ENCODE measurements at regions not wholly inside any gene's neighbourhood (a gene's known extent, or its start where the extent isn't known, plus 50 kb on each side); places are given as distances from the start of the nearest gene placed in this dataset.

DNA sequence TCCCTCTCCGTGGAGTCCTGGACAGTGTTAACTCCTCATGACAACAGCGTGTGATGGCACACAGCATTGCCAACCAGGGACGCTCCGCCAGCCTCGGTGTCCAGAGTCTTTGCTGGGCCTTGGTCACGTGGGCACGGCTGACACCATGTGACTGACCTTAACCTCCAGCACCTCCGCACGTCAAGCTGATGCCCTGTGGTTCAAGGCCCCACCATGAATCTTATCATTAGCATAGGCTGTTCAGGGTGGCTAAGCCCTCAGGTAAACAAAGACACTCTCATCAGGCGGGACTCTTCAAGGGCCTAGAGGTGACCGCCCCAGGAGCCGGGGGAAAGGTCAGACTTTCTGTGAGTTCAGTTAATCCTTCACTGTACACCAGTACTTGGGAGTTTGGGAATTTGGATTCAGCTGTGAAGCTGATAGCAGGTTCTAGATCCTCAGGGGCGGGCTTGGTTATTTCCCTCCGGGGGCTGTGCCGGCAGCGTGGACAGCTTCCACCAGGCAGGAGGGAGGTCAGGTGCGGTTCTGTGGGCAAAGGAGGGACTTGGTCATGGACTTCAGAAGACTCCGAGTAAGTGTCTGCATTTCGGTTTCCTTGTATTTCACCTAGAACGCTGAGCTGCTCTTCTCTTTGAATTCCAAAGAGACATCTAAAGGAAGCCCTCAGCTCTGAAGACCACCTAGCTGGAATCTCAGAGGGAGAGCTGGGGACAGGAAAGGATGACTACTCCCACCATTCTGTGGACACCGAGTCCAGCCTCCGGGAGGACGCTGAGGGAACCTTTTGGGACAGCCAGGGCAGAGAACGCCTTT, 195.5 kb upstream of the CIBAR2 start:
- peaks cover 15 to 94% (median 74%) of the 10 kb centered on the region in 5 donors for H3K4me1 ChIP-seq (ENCODE audit: control insufficient read depth in 5 of 5, insufficient read depth in 5 of 5, low read length in 5 of 5)
- peak overlapping the region; percentile 41 for H3K27ac ChIP-seq (ENCODE audit: low read depth, low read length)
- H3K36me3 ChIP-seq (ENCODE audit: control insufficient read depth in 5 of 5, insufficient read depth in 5 of 5, low read length in 5 of 5): no peaks in the 10 kb centered on the region
- no peaks in the 10 kb centered on the region for H3K27me3 ChIP-seq (ENCODE audit: control insufficient read depth in 5 of 5, insufficient read depth in 4 of 5, low read length in 5 of 5)
- no peak overlapping the region for H3K4me3 ChIP-seq (ENCODE audit: low read depth in 1 of 5, low read length in 5 of 5)
- H3K9me3 ChIP-seq (ENCODE audit: control insufficient read depth in 5 of 5, low read length in 5 of 5): no peaks in the 10 kb centered on the region
- H3K9ac ChIP-seq (ENCODE audit: low read length in 5 of 5): no peak overlapping the region

DNA sequence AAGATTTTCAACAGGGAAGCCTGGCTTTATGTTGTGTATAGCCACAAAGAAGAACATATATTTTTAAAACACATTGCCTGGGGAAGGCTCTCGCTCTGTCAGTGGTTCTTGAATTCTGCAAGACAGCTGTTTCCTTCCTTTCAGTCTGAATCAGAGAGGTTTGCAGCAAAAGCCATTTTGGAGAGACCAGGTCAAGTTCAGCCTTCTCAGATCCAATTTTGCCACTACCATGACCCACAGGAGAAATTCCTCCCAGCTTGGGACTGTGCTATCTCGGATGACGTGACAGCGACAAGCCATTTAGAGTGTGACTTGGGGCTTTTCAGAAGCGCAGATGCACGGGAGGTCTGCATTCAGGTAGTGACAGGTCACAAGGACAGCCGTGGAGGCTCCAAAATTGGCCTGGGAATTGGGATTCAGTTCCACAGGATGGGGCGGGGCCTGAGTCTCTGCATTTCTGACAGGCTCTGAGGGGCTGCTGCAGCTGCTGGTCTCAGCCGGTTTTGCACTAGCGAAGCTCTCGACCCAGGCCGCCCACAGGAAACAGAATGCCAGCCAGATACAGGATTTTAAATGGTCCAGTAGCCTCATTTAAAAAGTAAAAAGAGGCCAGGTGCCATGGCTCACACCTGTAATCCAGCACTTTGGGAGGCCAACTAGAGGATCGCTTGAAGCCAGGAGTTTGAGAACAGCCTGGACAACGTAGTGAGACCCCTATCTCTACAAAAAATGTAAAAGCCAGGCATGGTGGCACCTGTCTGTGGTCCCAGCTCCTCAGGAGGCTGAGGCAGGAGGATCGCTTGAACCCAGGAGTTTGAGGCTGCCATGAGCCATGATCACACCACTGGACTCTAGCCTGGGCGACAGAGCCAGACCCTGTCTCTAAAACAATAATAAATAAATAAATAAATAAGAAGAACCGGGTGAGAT, 196.6 kb upstream of the CIBAR2 start:
- H3K9me3 ChIP-seq (ENCODE audit: control insufficient read depth in 5 of 5, low read length in 5 of 5): no peaks in the 10 kb centered on the region
- no peak overlapping the region for H3K4me3 ChIP-seq (ENCODE audit: low read depth in 1 of 5, low read length in 5 of 5)
- H3K27me3 ChIP-seq (ENCODE audit: control insufficient read depth in 5 of 5, insufficient read depth in 4 of 5, low read length in 5 of 5): no peaks in the 10 kb centered on the region
- H3K36me3 ChIP-seq (ENCODE audit: control insufficient read depth in 5 of 5, insufficient read depth in 5 of 5, low read length in 5 of 5): no peaks in the 10 kb centered on the region
- H3K9ac ChIP-seq (ENCODE audit: low read length in 5 of 5): peak overlapping the region in 2 of 5 donors; percentile 10 to 17
- peak overlapping the region; percentile 9 for H3K27ac ChIP-seq (ENCODE audit: low read depth, low read length)
- peaks cover 17 to 94% (median 73%) of the 10 kb centered on the region in 5 donors for H3K4me1 ChIP-seq (ENCODE audit: control insufficient read depth in 5 of 5, insufficient read depth in 5 of 5, low read length in 5 of 5)

DNA sequence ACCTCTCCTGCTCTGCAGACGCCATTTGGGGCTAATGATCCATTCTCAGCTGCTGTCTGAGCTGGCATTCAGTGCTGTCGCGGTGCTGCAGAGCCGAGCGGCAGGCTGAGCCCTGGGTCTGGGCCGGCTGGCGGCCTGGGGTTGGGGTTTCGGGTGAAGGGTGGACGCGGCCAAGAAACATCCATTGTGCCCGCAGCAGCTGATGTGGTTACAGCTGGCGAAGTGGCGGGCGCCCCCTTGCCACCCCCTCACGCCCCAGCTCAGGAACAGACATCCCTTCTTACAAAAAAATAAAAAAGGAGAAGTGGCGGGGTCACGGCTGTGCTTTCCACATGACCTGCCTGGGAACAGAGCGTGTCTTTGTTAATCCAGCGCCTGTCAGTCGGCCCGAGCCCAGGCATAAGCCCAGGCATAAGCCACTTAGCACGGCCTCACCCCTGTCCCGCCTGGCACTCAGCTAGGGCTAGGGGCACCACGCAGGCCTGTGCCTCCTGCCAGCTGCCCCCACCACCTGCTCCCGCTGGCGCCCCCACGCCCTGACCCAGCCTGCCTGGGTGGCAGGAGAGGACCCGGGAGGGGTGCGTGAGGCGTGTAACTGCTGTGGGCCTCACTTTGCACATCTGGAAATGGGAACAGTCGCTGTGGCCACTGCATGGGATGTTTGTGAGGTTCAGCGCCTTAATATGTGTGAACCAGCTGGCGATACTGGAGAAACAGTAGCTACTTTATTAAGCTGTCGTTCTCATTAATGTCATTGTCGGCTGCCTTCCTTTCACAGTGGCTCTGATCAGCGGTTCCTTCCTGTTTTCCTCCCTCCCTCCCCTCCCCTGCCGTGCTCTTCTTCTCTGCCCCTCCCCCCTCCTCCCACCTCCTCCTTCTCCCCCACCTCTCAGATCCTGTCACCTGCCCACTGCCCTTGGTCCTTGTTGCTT, 197.7 kb upstream of the CIBAR2 start:
- Histone ChIP-seq H3K4me3 (ENCODE audit: low read depth in 1 of 5, low read length in 5 of 5) (peak overlapping the region in 1 of 5 donors; percentile 26), H3K36me3 (ENCODE audit: control insufficient read depth in 5 of 5, insufficient read depth in 5 of 5, low read length in 5 of 5) (no peaks in the 10 kb centered on the region), H3K4me1 (ENCODE audit: control insufficient read depth in 5 of 5, insufficient read depth in 5 of 5, low read length in 5 of 5) (peaks cover 20 to 94% (median 73%) of the 10 kb centered on the region in 5 donors), H3K9me3 (ENCODE audit: control insufficient read depth in 5 of 5, low read length in 5 of 5) (no peaks in the 10 kb centered on the region), H3K27ac (ENCODE audit: low read depth, low read length) (no peak overlapping the region), H3K9ac (ENCODE audit: low read length in 5 of 5) (peak overlapping the region in 1 of 5 donors; percentile 56), H3K27me3 (ENCODE audit: control insufficient read depth in 5 of 5, insufficient read depth in 4 of 5, low read length in 5 of 5) (no peaks in the 10 kb centered on the region)

DNA sequence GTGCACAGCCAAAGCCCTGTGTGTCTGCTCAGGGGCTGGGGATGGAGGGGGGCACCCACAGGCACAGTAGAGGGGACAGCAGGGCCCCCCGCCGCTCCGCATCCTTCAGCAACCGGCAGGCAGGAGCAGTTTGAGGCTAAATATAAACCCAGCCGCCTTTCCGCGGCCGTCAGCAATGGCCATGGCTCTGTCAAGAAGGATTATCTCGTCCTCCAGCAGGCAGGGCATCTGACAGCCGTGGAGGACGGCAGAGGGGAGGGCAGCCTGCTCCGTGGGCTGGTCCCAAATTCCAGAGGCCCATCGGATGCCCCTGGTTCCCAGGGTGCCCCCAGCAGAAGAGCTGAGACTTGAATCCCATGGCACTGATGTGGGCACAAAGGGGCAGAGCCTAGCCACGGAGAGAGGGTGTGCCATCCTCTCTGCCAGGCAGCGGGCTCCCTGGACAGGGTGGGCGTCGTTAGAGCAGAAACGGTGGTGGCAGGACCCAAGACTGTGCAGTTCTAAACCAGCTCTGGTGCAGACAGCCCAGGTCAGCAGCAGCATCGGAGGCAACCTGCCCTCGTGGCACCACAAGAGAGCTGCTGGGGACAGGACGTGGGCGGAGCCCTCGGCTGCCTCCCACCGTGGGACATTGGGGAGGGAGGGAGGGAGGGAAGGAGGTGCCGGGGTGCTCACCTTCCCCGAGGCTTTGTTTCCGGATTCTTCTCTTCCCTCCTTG, 198.8 kb upstream of the CIBAR2 start:
- no peaks in the 10 kb centered on the region for H3K36me3 ChIP-seq (ENCODE audit: control insufficient read depth in 5 of 5, insufficient read depth in 5 of 5, low read length in 5 of 5)
- no peaks in the 10 kb centered on the region for H3K27me3 ChIP-seq (ENCODE audit: control insufficient read depth in 5 of 5, insufficient read depth in 4 of 5, low read length in 5 of 5)
- peaks cover 19 to 87% (median 67%) of the 10 kb centered on the region in 5 donors for H3K4me1 ChIP-seq (ENCODE audit: control insufficient read depth in 5 of 5, insufficient read depth in 5 of 5, low read length in 5 of 5)
- no peak overlapping the region for H3K27ac ChIP-seq (ENCODE audit: low read depth, low read length)
- H3K4me3 ChIP-seq (ENCODE audit: low read depth in 1 of 5, low read length in 5 of 5): no peak overlapping the region
- no peak overlapping the region for H3K9ac ChIP-seq (ENCODE audit: low read length in 5 of 5)
- H3K9me3 ChIP-seq (ENCODE audit: control insufficient read depth in 5 of 5, low read length in 5 of 5): no peaks in the 10 kb centered on the region

DNA sequence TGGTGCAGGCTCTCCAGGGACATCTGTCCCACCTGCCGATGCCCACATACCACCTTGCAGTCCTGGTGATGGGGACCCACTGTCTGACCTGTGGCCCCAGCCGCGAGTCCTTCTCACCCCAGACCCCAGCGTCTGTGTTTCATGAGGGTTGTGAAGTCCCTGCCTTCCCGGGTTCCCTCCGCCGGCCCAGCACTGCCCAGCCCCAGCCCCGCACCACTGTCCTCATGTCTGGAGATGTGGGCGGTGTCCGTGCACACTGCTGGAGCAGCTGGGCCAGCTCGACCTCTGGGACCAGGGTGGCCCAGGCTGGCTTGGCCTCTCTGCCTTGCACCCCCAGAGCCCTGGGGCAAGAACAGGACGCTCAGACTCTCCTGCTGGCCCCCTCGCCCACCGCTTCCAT, 199.5 kb upstream of the CIBAR2 start:
- peaks cover 13 to 87% (median 66%) of the 10 kb centered on the region in 5 donors for H3K4me1 ChIP-seq (ENCODE audit: control insufficient read depth in 5 of 5, insufficient read depth in 5 of 5, low read length in 5 of 5)

DNA sequence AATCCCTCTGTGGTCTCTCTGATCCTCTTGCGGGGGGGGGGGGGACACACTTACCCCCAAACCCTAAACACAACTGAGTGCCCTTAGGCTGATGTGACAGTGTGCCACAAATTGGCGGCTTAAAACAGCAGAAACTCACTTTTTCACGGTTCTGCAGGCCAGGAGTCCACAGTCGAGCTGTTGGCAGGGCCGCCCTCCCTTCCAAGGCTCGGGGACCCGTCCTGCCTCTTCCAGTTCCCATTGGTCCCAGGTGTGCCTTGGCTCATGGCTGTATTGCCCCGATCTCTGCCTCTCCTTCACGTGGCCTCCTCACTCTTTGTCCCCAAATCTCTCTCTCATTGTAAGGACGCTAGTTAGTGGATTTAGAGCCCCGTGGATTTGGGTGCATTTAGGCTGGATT, 199.9 kb upstream of the CIBAR2 start:
- H3K27me3 ChIP-seq (ENCODE audit: control insufficient read depth in 5 of 5, insufficient read depth in 4 of 5, low read length in 5 of 5): no peaks in the 10 kb centered on the region
- no peaks in the 10 kb centered on the region for H3K36me3 ChIP-seq (ENCODE audit: control insufficient read depth in 5 of 5, insufficient read depth in 5 of 5, low read length in 5 of 5)
- peaks cover 12 to 85% (median 64%) of the 10 kb centered on the region in 5 donors for H3K4me1 ChIP-seq (ENCODE audit: control insufficient read depth in 5 of 5, insufficient read depth in 5 of 5, low read length in 5 of 5)
- H3K9me3 ChIP-seq (ENCODE audit: control insufficient read depth in 5 of 5, low read length in 5 of 5): no peaks in the 10 kb centered on the region
- H3K9ac ChIP-seq (ENCODE audit: low read length in 5 of 5): no peak overlapping the region
- H3K27ac ChIP-seq (ENCODE audit: low read depth, low read length): no peak overlapping the region
- H3K4me3 ChIP-seq (ENCODE audit: low read depth in 1 of 5, low read length in 5 of 5): no peak overlapping the region

More for the DNA sequence above, 199.5 kb upstream of the CIBAR2 start:
- Histone ChIP-seq H3K9me3 (ENCODE audit: control insufficient read depth in 5 of 5, low read length in 5 of 5) (no peaks in the 10 kb centered on the region), H3K27ac (ENCODE audit: low read depth, low read length) (no peak overlapping the region), H3K27me3 (ENCODE audit: control insufficient read depth in 5 of 5, insufficient read depth in 4 of 5, low read length in 5 of 5) (no peaks in the 10 kb centered on the region), H3K9ac (ENCODE audit: low read length in 5 of 5) (no peak overlapping the region), H3K4me3 (ENCODE audit: low read depth in 1 of 5, low read length in 5 of 5) (no peak overlapping the region), H3K36me3 (ENCODE audit: control insufficient read depth in 5 of 5, insufficient read depth in 5 of 5, low read length in 5 of 5) (no peaks in the 10 kb centered on the region)

DNA sequence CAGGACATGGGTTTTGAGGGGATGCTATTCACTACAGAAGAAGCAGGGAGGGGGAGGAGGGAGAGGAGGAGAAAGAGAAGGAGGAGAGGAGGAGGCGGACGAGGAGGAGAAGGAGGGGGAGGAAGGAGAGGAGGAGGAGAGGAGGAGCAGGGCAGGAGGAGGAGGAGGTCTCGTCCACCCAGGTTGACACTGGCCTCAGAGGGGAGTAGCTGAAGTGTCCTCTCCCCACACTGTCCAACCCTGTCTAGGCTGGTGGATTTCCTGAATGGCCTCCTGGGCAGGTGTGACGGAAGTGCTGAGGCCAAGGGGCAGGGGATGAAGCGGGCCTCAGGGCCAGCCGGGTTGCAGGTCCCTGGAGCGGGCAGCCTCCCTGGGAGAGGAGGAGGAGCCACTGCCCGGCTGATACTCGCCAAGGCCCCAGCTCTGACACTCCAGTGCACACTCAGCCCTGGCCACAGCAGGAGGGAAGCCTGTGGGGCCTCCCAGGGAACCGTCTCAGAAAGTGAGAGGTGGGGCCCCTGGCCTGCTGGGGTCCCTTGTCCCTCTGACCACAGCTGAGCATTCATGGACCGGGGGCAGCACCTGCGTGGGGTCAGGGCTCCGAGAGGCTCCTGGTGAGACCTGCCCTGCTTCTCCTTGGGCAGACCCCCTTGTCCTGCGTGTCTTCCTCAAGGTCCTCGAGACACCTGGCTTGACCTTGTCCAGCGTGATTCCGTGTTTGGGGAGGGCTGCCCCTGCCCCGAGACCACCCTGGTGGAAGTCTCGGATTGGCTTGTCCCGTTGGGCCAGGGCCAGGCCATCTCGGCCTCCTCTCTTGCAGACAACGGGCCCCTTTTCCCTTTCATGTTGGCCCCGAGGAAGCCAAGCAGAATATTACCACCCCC, 200.6 kb upstream of the CIBAR2 start:
- H3K9me3 ChIP-seq (ENCODE audit: control insufficient read depth in 5 of 5, low read length in 5 of 5): no peaks in the 10 kb centered on the region
- H3K9ac ChIP-seq (ENCODE audit: low read length in 5 of 5): peak overlapping the region in 2 of 5 donors; percentile 35 to 48
- H3K27ac ChIP-seq (ENCODE audit: low read depth, low read length): peak overlapping the region; percentile 41

DNA sequence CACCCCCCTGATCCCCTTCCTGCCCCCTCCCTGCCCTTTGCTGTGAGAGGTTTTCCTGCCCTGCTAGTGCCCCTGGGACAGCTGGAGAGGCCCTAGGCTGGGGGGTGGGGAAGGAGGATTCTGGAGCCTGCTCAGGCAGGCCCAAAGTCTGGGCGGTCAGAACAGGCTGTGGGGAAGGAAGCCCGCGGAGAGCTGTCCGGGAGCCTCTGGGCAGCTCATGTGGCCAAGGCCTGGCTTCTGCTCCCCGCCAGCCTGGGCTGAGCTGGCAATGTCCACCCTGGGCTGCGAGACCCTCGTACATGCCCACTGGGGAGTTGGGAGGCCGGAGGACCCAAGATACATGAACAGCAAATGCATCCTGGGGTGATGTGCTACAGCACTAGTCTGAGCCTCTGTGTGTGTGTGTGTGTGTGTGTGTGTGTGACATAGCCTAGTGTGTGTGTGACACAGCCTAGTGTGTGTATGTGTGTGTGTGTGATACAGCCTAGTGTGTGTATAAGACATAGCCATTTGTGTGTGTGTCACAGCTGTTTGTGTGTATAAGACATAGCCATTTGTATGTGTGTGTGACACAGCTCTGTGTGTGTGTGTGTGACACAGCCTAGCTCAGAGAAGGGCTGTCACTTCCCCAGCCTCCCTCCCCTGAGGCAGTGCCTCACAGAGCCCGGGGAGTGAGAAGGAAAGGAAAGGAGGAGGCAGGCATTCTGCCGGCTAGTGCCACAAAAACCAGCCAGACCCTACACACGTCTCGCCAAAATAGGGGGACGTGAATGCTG, 201.4 kb upstream of the CIBAR2 start:
- Histone ChIP-seq H3K27me3 (ENCODE audit: control insufficient read depth in 5 of 5, insufficient read depth in 4 of 5, low read length in 5 of 5) (no peaks in the 10 kb centered on the region), H3K9me3 (ENCODE audit: control insufficient read depth in 5 of 5, low read length in 5 of 5) (no peaks in the 10 kb centered on the region), H3K4me3 (ENCODE audit: low read depth in 1 of 5, low read length in 5 of 5) (no peak overlapping the region), H3K4me1 (ENCODE audit: control insufficient read depth in 5 of 5, insufficient read depth in 5 of 5, low read length in 5 of 5) (peaks cover 9 to 76% (median 48%) of the 10 kb centered on the region in 5 donors), H3K9ac (ENCODE audit: low read length in 5 of 5) (peak overlapping the region in 3 of 5 donors; percentile 31 to 63 (median 44)), H3K27ac (ENCODE audit: low read depth, low read length) (peak overlapping the region; percentile 41), H3K36me3 (ENCODE audit: control insufficient read depth in 5 of 5, insufficient read depth in 5 of 5, low read length in 5 of 5) (no peaks in the 10 kb centered on the region)

More for the DNA sequence above, 200.6 kb upstream of the CIBAR2 start:
- H3K4me3 ChIP-seq (ENCODE audit: low read depth in 1 of 5, low read length in 5 of 5): no peak overlapping the region
- peaks cover 9 to 83% (median 57%) of the 10 kb centered on the region in 5 donors for H3K4me1 ChIP-seq (ENCODE audit: control insufficient read depth in 5 of 5, insufficient read depth in 5 of 5, low read length in 5 of 5)
- H3K27me3 ChIP-seq (ENCODE audit: control insufficient read depth in 5 of 5, insufficient read depth in 4 of 5, low read length in 5 of 5): no peaks in the 10 kb centered on the region
- no peaks in the 10 kb centered on the region for H3K36me3 ChIP-seq (ENCODE audit: control insufficient read depth in 5 of 5, insufficient read depth in 5 of 5, low read length in 5 of 5)

All from subcutaneous abdominal adipose tissue (tissue), 5 donors.